Gastroesophageal sphincter (tissue), 4 donors: ENCODE measurements at regions not wholly inside any gene's neighbourhood (a gene's known extent, or its start where the extent isn't known, plus 50 kb on each side); places are given as distances from the start of the nearest gene placed in this dataset.
"Not testable (repeated sequence)": the region's sequence is repeated elsewhere in the genome, so short reads cannot be mapped to it uniquely, and the experiment has no call there.

ENCODE experiments used
- ATAC-seq: fragments of 150-250 bp; one replicate; pipeline ENCODE4 v1.9.1; 2016; ENCODE audit warnings: mild to moderate bottlenecking, moderate library complexity
- H3K27ac ChIP-seq, 4 donors: fragments of 200-600 bp; sonication (generic) in 3 of 4; 1 replicate in 3 of 4; 2 replicates in 1 of 4; pipeline ENCODE4 v1.5.1; 2016 to 2019
- H3K27me3 ChIP-seq: fragments of 200-600 bp; sonication (generic); one replicate; pipeline ENCODE4 v1.5.1; 2019
- H3K36me3 ChIP-seq, 2 donors: fragments of 200-600 bp; sonication (generic); one replicate each; pipeline ENCODE4 v1.5.1; 2019; ENCODE audit warnings: control low read depth in 1 of 2
- H3K4me1 ChIP-seq, 3 donors: fragments of 200-600 bp; sonication (generic); 1 replicate in 2 of 3; 2 replicates in 1 of 3; pipeline ENCODE4 v1.5.1; 2016 to 2019; ENCODE audit warnings: control low read depth in 2 of 3
- H3K4me3 ChIP-seq, 2 donors: fragments of 200-600 bp; sonication (generic); one replicate each; pipeline ENCODE4 v1.5.1; 2019; ENCODE audit warnings: mild to moderate bottlenecking in 1 of 2, moderate library complexity in 1 of 2
- H3K9me3 ChIP-seq, 3 donors: fragments of 200-600 bp; sonication (generic); one replicate each; pipeline ENCODE4 v1.5.1; 2017 to 2019; ENCODE audit warnings: control low read depth in 2 of 3
- CTCF ChIP-seq, 4 experiments: fragments of 200-600 bp in 2 of 4; fragments of 450-650 bp in 2 of 4; sonication (generic) in 1 of 4; IDR thresholded peaks; one replicate each; pipeline ENCODE4 v1.5.1; 2017 to 2019; ENCODE audit warnings: antibody characterized with exemption in 4 of 4, mild to moderate bottlenecking in 2 of 4, moderate library complexity in 2 of 4
- EP300 ChIP-seq: sonication (generic); formaldehyde crosslinking; IDR thresholded peaks from one replicate; pipeline ENCODE4 v1.6.1; 2017; ENCODE audit warnings: antibody characterized with exemption, mild to moderate bottlenecking
- POLR2A ChIP-seq, 2 donors: fragments of 450-650 bp; IDR thresholded peaks; one replicate each; pipeline ENCODE4 v1.6.1; 2017; ENCODE audit warnings: antibody characterized with exemption in 2 of 2, mild to moderate bottlenecking in 2 of 2, moderate library complexity in 1 of 2
- POLR2AphosphoS5 ChIP-seq: sonication (generic); formaldehyde crosslinking; IDR thresholded peaks from one replicate; pipeline ENCODE4 v1.6.1; 2017; ENCODE audit warnings: antibody characterized with exemption
- WGBS, 2 donors: methylation state at CpG; one replicate each; pipeline ENCODE4 v1.1.5; 2018; ENCODE audit warnings: low coverage in 1 of 2; 5-methylcytosine and 5-hydroxymethylcytosine counted together

- Histone ChIP-seq H3K36me3 (no peaks in the 10 kb centered on the region), H3K4me1 (no peaks in the 10 kb centered on the region), H3K27ac (no peak overlapping the region), H3K9me3 (no peaks in the 10 kb centered on the region), H3K4me3 (no peak overlapping the region), H3K27me3 (no peaks in the 10 kb centered on the region)
- TF ChIP-seq POLR2A (IDR thresholded peaks at IDR 0.05) (no peak), POLR2AphosphoS5 (no peak)
- no peak for ATAC-seq
- 42 to 47% methylated on average over 5 to 7 of the region's 8 CpGs for WGBS, 2 donors
Measured at GRCh38 chr20:4325548-4326187, 76.6 kb upstream of the ADRA1D start.

GRCh38 chr20:4324611-4325243 lies 75.6 kb upstream of the ADRA1D start:
- Histone ChIP-seq H3K4me1 (no peaks in the 10 kb centered on the region), H3K27ac (no peak overlapping the region), H3K36me3 (no peaks in the 10 kb centered on the region), H3K27me3 (no peaks in the 10 kb centered on the region), H3K4me3 (no peak overlapping the region), H3K9me3 (no peaks in the 10 kb centered on the region)
- ATAC-seq: no peak
- WGBS, 2 donors: 57 to 85% methylated on average over 3 to 5 of the region's 5 CpGs
- no peak for TF ChIP-seq POLR2A (IDR thresholded peaks at IDR 0.05)
- TF ChIP-seq CTCF (IDR thresholded peaks at IDR 0.05): no peak
- TF ChIP-seq POLR2AphosphoS5: no peak
- TF ChIP-seq EP300: no peak

DNA sequence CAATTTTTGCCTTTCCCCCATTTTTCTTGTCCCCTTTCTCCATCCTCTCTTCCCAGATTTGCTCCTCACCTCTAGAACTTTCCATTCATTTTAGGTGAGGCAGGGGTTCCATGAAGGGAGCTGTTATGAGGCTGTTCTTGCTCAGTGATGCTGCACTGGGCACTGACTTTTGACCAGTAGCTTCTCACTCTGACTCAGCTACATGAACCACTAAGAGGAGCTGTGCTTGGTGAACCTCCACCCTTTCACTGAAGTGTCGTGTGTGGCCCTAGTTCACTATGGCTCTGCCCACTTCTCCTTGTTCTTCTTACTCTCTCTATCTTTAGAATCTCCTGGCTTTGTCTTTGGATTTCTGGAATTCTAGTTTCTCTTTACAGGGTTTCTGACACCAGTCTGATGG lies 73.4 kb upstream of the ADRA1D start:
- no peaks in the 10 kb centered on the region for H3K27me3 ChIP-seq
- H3K36me3 ChIP-seq: no peaks in the 10 kb centered on the region
- H3K27ac ChIP-seq: no peak overlapping the region
- no peaks in the 10 kb centered on the region for H3K4me1 ChIP-seq
- no peak for TF ChIP-seq POLR2A (IDR thresholded peaks at IDR 0.05)
- TF ChIP-seq CTCF (IDR thresholded peaks at IDR 0.05): no peak
- TF ChIP-seq POLR2AphosphoS5: no peak
- no peak for TF ChIP-seq EP300
- H3K4me3 ChIP-seq: no peak overlapping the region
- 54 to 83% methylated on average over 1 of the region's 1 CpG for WGBS, 2 donors
- ATAC-seq: no peak
- H3K9me3 ChIP-seq: no peaks in the 10 kb centered on the region

DNA sequence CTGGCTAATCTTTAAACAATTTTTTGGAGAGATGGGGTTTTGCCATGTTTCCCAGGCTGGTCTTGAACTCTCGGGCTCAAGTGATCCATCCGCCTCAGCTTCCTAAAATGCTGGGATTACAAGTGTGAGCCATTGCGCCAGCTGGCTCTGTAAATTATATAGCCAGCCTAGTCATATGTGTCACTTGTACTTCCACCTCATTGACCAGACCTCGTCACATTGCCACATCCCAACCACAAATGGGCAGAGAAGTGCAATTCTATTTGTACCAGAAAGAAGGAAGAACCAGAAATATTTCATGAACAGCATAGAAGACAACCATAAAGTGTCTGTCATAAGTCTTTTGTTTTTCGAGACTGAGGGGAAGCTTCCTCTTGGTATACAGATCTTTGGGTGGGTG lies 71.2 kb upstream of the ADRA1D start:
- H3K27me3 ChIP-seq: no peaks in the 10 kb centered on the region
- H3K27ac ChIP-seq: no peak overlapping the region
- no peaks in the 10 kb centered on the region for H3K36me3 ChIP-seq
- no peak for ATAC-seq
- WGBS, 2 donors: 91 to 93% methylated on average over 2 to 5 of the region's 5 CpGs
- H3K4me1 ChIP-seq: no peaks in the 10 kb centered on the region
- peaks cover 0 to 3% (median 0%) of the 10 kb centered on the region in 3 donors for H3K9me3 ChIP-seq
- no peak overlapping the region for H3K4me3 ChIP-seq
- TF ChIP-seq EP300 (no peak), POLR2A (IDR thresholded peaks at IDR 0.05) (no peak), CTCF (IDR thresholded peaks at IDR 0.05) (no peak), POLR2AphosphoS5 (no peak)

DNA sequence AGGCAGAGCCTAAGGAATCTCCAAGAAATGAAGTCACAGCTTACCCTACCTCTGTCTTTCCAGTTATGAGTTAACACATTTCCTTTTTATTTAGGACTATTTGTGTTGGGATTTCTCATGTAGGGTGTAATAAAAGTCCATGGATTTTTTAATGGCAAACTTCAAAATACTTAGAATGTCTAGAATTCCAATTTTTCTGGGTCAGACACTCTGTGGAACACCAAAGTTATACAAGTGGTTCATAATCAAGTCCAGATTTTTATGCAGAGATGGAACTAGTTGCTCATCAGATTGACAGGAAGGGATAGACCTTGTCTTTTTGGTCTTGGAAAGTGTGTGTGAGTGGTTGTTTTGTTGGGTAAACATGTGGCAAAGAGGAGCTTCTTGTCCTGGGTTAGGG lies 69.8 kb upstream of the ADRA1D start:
- Histone ChIP-seq H3K27me3 (no peaks in the 10 kb centered on the region), H3K27ac (no peak overlapping the region), H3K4me1 (no peaks in the 10 kb centered on the region), H3K9me3 (peaks cover 0 to 3% (median 0%) of the 10 kb centered on the region in 3 donors), H3K36me3 (no peaks in the 10 kb centered on the region), H3K4me3 (no peak overlapping the region)
- no peak for ATAC-seq
- TF ChIP-seq POLR2AphosphoS5: no peak
- TF ChIP-seq CTCF (IDR thresholded peaks at IDR 0.05): no peak
- TF ChIP-seq EP300: no peak
- no peak for TF ChIP-seq POLR2A (IDR thresholded peaks at IDR 0.05)

GRCh38 chr20:4310616-4311015 lies 61.5 kb upstream of the ADRA1D start:
- H3K4me3 ChIP-seq, ATAC-seq, H3K36me3 ChIP-seq, H3K27me3 ChIP-seq, H3K4me1 ChIP-seq, H3K27ac ChIP-seq: not testable (repeated sequence)
- WGBS, 2 donors: 80 to 81% methylated on average over 1 to 4 of the region's 4 CpGs
- H3K9me3 ChIP-seq: peaks cover 0 to 19% (median 0%) of the 10 kb centered on the region in 3 donors
